Smooth muscle cell (in vitro differentiated cells): ENCODE measurements at regions not wholly inside any gene's neighbourhood (a gene's known extent, or its start where the extent isn't known, plus 50 kb on each side); places are given as distances from the start of the nearest gene placed in this dataset.

Experiments
- DNase-seq: peaks from one replicate; lab custom pipeline; 2025; ENCODE audit not compliant: unreplicated experiment; lab: John Stamatoyannopoulos, UW
- H2AFZ ChIP-seq: fragments of 200-600 bp; sonication (generic); 2 replicates; pipeline ENCODE4 v1.6.0; 2016; ENCODE audit warnings: antibody characterized with exemption, low read depth, mild to moderate bottlenecking
- H3F3A ChIP-seq: fragments of 200-600 bp; sonication (generic); 2 replicates; pipeline ENCODE4 v1.6.0; 2017; ENCODE audit warnings: antibody characterized with exemption, low read depth
- H3K27ac ChIP-seq: fragments of 200-600 bp; sonication (generic); 2 replicates; pipeline ENCODE4 v1.5.1; 2016; ENCODE audit warnings: low read depth, mild to moderate bottlenecking
- H3K27me3 ChIP-seq: fragments of 200-600 bp; sonication (generic); 2 replicates; pipeline ENCODE4 v1.6.1; 2016; ENCODE audit warnings: low read depth, mild to moderate bottlenecking
- H3K36me3 ChIP-seq: fragments of 200-600 bp; sonication (generic); 2 replicates; pipeline ENCODE4 v1.5.1; 2016; ENCODE audit warnings: low read depth
- H3K4me1 ChIP-seq: fragments of 200-600 bp; sonication (generic); 2 replicates; pipeline ENCODE4 v1.5.1; 2016; ENCODE audit warnings: low read depth
- H3K4me2 ChIP-seq: fragments of 200-600 bp; sonication (generic); 2 replicates; pipeline ENCODE4 v1.6.0; 2016; ENCODE audit warnings: mild to moderate bottlenecking
- H3K4me3 ChIP-seq: fragments of 200-600 bp; sonication (generic); 2 replicates; pipeline ENCODE4 v1.5.1; 2016; ENCODE audit warnings: mild to moderate bottlenecking
- H3K79me2 ChIP-seq: fragments of 200-600 bp; sonication (generic); 2 replicates; pipeline ENCODE4 v1.6.0; 2016; ENCODE audit warnings: low read depth, mild to moderate bottlenecking
- H3K9ac ChIP-seq: fragments of 200-600 bp; sonication (generic); 2 replicates; pipeline ENCODE4 v1.6.0; 2016; ENCODE audit warnings: low read depth
- H3K9me3 ChIP-seq: fragments of 200-600 bp; sonication (generic); replicated peaks from 2 replicates; pipeline ENCODE4 v1.5.1; 2016; ENCODE audit warnings: low read depth
- H4K20me1 ChIP-seq: fragments of 200-600 bp; sonication (generic); 2 replicates; pipeline ENCODE4 v1.6.0; 2016; ENCODE audit warnings: low read depth
- WGBS: methylation state at CpG from one replicate; pipeline ENCODE4 v1.1.7; 2016; ENCODE audit warnings: low lambda C conversion rate; 5-methylcytosine and 5-hydroxymethylcytosine counted together
- TF ChIP-seq, protein P1 (sequence below): fragments of 200-600 bp; sonication (generic); IDR thresholded peaks from 2 replicates; pipeline ENCODE4 v1.5.1; 2017; ENCODE audit warnings: borderline replicate concordance, mild to moderate bottlenecking, antibody characterized with exemption; ENCODE audit not compliant: insufficient read depth, poor library complexity, severe bottlenecking

DNA sequence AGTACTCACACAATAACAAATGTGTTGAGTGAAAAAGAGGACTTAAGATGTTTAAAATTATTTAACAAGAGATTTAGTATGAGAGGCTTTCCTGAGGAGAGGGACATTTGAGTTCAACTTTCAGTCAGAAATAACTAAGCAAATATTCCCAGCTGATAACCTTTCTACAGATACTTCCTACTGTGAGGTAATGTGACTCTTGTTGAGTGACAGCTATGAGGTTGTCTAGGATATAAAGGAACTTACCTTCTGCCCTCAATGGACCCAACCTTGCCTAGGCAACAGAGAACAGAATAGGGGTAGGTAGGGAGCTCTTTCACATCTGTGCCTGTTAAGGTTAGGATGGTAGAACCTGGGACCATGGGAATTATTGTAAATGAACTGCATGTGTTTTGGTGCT lies 54.7 kb downstream of the GLUD2 start:
- TF ChIP-seq, protein P1, sequence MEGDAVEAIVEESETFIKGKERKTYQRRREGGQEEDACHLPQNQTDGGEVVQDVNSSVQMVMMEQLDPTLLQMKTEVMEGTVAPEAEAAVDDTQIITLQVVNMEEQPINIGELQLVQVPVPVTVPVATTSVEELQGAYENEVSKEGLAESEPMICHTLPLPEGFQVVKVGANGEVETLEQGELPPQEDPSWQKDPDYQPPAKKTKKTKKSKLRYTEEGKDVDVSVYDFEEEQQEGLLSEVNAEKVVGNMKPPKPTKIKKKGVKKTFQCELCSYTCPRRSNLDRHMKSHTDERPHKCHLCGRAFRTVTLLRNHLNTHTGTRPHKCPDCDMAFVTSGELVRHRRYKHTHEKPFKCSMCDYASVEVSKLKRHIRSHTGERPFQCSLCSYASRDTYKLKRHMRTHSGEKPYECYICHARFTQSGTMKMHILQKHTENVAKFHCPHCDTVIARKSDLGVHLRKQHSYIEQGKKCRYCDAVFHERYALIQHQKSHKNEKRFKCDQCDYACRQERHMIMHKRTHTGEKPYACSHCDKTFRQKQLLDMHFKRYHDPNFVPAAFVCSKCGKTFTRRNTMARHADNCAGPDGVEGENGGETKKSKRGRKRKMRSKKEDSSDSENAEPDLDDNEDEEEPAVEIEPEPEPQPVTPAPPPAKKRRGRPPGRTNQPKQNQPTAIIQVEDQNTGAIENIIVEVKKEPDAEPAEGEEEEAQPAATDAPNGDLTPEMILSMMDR, result no peak

DNA sequence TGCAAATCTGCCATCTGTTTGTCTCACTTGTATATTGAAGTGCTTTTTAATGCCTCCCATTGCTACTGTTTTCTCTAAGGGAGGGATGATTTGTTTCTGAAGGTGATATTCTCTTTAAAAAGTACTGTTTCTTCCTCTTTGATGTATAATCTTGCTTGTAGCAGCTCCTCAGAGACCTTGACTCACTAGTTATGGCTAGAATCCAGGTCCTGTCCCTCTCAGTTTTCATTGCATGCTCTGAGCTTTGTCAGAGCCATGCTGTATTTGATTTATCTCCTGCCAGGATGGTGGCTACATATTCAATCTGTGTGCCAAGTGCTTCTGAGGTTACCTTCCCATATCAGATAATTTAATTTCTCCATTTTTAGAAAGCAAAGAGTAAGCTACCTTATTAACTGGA lies 56.0 kb downstream of the GLUD2 start:
- Histone ChIP-seq H3K4me2 (no peak overlapping the region), H3F3A (no peaks in the 10 kb centered on the region), H3K36me3 (no peaks in the 10 kb centered on the region), H2AFZ (no peak overlapping the region), H3K4me1 (no peaks in the 10 kb centered on the region), H3K27ac (no peak overlapping the region), H3K27me3 (no peaks in the 10 kb centered on the region), H3K9me3 (no peaks in the 10 kb centered on the region), H3K9ac (no peak overlapping the region), H3K79me2 (no peaks in the 10 kb centered on the region), H3K4me3 (no peak overlapping the region), H4K20me1 (no peaks in the 10 kb centered on the region)
- TF ChIP-seq, protein P1, result no peak
- no peak for DNase-seq

More for the DNA sequence above, 54.7 kb downstream of the GLUD2 start:
- Histone ChIP-seq H3K27ac (no peak overlapping the region), H3K36me3 (no peaks in the 10 kb centered on the region), H3K27me3 (no peaks in the 10 kb centered on the region), H2AFZ (no peak overlapping the region), H3K4me1 (no peaks in the 10 kb centered on the region), H3K4me3 (no peak overlapping the region), H3F3A (no peaks in the 10 kb centered on the region), H3K4me2 (no peak overlapping the region), H3K79me2 (no peaks in the 10 kb centered on the region), H3K9me3 (no peaks in the 10 kb centered on the region), H3K9ac (no peak overlapping the region), H4K20me1 (no peaks in the 10 kb centered on the region)
- no peak for DNase-seq

DNA sequence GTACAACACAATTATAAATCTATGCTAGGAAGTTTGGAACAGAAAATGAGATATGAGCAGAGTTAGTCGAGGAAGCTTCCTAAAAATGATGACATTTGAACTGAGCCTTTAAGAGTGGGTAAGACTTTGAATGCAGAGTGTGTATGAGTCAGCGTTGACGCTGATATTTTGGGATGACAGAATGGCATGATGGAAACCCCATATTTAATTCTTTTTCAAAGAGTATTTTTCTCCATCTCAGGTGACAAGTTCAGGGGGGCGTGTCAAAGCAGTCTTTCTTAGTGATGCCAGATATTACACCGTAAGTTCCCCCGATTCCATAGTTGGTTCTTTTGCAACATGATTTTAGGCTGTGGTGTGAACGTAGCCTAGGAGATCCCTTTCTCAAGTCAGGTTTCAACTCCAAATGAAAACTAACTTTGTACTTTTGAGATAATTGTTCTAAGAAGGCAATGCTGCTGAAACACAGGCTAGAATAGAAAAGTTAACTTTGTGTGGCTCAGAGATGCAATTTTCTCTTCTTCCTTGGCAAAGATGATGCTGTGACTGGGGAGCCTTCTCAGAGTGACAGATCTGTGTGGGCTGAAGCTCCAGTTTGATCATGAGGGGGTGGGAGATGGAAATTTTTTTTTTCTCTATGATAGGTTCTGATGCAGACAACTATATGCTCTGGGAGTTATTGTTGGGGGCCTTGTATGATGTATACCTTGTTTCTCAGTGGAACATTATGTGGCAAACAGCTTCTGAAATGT lies 59.2 kb downstream of the GLUD2 start:
- TF ChIP-seq, protein P1, result no peak
- Histone ChIP-seq H3K9ac (no peak overlapping the region), H3K79me2 (no peaks in the 10 kb centered on the region), H3K36me3 (no peaks in the 10 kb centered on the region), H4K20me1 (no peaks in the 10 kb centered on the region), H3F3A (no peaks in the 10 kb centered on the region), H3K4me2 (no peak overlapping the region), H3K4me3 (no peak overlapping the region), H3K27ac (no peak overlapping the region), H3K9me3 (no peaks in the 10 kb centered on the region), H3K27me3 (no peaks in the 10 kb centered on the region), H2AFZ (no peak overlapping the region), H3K4me1 (no peaks in the 10 kb centered on the region)
- no peak for DNase-seq
- 79% methylated on average over 7 of the region's 7 CpGs for WGBS

DNA sequence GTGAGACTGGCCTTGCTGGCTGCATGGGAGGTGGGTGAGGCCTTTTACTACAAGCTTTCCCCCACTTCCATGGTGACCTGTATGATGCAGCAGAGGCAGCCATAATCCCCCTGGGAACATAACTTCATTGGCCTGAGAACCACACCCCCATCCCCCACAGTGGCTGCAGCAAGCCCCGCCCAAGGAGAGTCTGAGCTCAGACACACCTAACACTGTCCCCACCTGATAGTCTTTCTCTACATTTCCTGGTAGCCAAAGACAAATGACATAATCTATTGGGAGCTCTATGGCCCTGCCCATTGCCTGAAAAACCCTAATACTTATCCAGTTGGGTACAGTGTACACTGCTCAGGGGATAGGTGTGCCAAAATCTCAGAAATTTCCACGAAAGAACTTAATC lies 62.6 kb downstream of the GLUD2 start:
- H3K79me2 ChIP-seq, result no peaks in the 10 kb centered on the region
- WGBS, result 57% methylated on average over 2 of the region's 2 CpGs
- TF ChIP-seq, protein P1, result no peak
- H3K4me2 ChIP-seq, result no peak overlapping the region
- no peaks in the 10 kb centered on the region for H4K20me1 ChIP-seq
- no peak for DNase-seq
- H3K27ac ChIP-seq, result no peak overlapping the region
- no peaks in the 10 kb centered on the region for H3K9me3 ChIP-seq
- H3K4me1 ChIP-seq, result no peaks in the 10 kb centered on the region
- H3F3A ChIP-seq, result no peaks in the 10 kb centered on the region
- no peaks in the 10 kb centered on the region for H3K36me3 ChIP-seq
- no peak overlapping the region for H3K4me3 ChIP-seq
- no peak overlapping the region for H3K9ac ChIP-seq
- H2AFZ ChIP-seq, result no peak overlapping the region
- no peaks in the 10 kb centered on the region for H3K27me3 ChIP-seq
